GM18867 (cell line): ENCODE measurements at regions not wholly inside any gene's neighbourhood (a gene's known extent, or its start where the extent isn't known, plus 50 kb on each side); places are given as distances from the start of the nearest gene placed in this dataset.

ENCODE experiments used
- ATAC-seq: cut with Tn5 transposase; IDR thresholded peaks from one replicate; pipeline ENCODE4 v1.9.1; 2021; ENCODE audit warnings: mild to moderate bottlenecking, moderate library complexity; ENCODE audit not compliant: unreplicated experiment

GRCh38 chr2:12964904-12965539, 248.3 kb downstream of the TRIB2 start:
- ATAC-seq = no peak

GRCh38 chr2:12965540-12966269, 249.0 kb downstream of the TRIB2 start:
- ATAC-seq = no peak

- no peak for ATAC-seq
Measured at GRCh38 chr2:12967804-12968203, 251.1 kb downstream of the TRIB2 start.

- no peak for ATAC-seq
Measured at GRCh38 chr2:12968399-12968798, 251.7 kb downstream of the TRIB2 start.

- ATAC-seq = no peak
Measured at GRCh38 chr2:12970861-12971260, 254.1 kb downstream of the TRIB2 start.

GRCh38 chr2:12971581-12972365, 255.0 kb downstream of the TRIB2 start:
- no peak for ATAC-seq

GRCh38 chr2:12978066-12978835, 261.5 kb downstream of the TRIB2 start:
- no peak for ATAC-seq

GRCh38 chr2:12979066-12979465, 262.3 kb downstream of the TRIB2 start:
- ATAC-seq = no peak

GRCh38 chr2:12980817-12981216, 264.1 kb downstream of the TRIB2 start:
- no peak for ATAC-seq

GRCh38 chr2:12982149-12982584, 265.4 kb downstream of the TRIB2 start:
- no peak for ATAC-seq

GRCh38 chr2:12987246-12987645, 270.5 kb downstream of the TRIB2 start:
- no peak for ATAC-seq

GRCh38 chr2:12988279-12988678, 271.5 kb downstream of the TRIB2 start:
- no peak for ATAC-seq

GRCh38 chr2:12990523-12990922, 273.8 kb downstream of the TRIB2 start:
- no peak for ATAC-seq

GRCh38 chr2:12998685-12999084, 281.9 kb downstream of the TRIB2 start:
- no peak for ATAC-seq

- ATAC-seq = no peak
Measured at GRCh38 chr2:13000664-13001363, 284.1 kb downstream of the TRIB2 start.

GRCh38 chr2:13001408-13001807, 284.7 kb downstream of the TRIB2 start:
- ATAC-seq = no peak

GRCh38 chr2:13002536-13003331, 286.0 kb downstream of the TRIB2 start:
- no peak for ATAC-seq

GRCh38 chr2:13003500-13003899, 286.8 kb downstream of the TRIB2 start:
- ATAC-seq = no peak

GRCh38 chr2:13005048-13005447, 288.3 kb downstream of the TRIB2 start:
- ATAC-seq = no peak
